ENCODE measurements at regions not wholly inside any gene's neighbourhood (a gene's known extent, or its start where the extent isn't known, plus 50 kb on each side); places are given as distances from the start of the nearest gene placed in this dataset.

DNA sequence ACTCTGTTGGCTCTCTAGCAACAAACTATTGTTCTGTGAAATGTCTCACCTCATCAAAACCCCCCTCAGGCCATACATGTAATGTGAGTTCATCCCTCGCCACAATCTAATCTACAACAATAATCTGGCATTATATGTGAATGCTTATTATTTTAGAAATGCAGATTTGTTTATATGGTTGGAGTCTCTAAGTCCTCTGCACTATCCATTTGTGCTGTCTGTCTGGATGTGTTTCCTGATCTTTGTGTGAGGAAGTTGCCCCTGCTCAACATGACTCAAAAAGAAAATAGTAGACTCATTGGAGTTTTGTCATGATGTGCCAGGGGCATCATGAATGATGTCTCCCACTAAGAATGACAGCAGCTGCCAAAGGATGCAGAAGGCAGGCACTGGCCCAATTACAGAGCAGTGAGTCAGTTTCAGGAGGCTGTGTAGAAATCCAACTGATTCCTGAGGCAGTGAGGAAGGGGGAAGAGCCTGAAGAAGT is 161.6 kb upstream of the PDZRN3 start:
- DNase-seq = no peak
- Mint-ChIP-seq H3K27me3 (peaks cover 1% of the 10 kb centered on the region), H3K27ac (no peak overlapping the region)

DNA sequence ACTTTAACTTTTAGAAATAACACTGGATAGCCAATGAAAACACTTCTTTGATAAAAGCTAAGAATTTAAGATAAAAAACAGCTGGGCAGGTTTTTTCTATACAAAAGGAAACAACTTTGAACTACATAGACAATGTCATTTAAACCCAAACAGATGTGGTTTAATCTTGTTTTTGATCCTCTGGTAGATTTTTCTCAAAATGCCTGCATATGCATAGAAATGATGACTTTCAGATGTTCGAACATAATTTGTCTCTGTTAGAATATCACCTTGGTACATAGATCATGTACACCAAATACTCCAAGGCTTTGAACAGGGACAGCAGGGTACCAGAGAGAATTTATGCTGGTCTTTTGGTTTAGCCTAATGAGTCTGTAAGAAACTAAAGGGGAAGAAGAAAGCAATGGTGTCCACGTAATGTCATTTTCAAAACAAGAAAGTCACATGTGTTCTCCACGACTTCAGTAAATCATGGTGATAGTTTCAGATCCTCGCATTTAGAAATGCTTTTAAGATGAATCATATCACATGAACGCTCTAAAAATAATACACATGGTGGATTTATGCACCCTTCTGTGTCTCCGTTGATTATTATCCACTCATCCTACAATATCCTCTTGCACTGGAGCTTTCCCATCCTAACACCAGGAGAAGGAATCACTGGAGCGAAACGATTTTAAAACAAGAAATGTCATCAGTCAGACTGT is 160.1 kb upstream of the PDZRN3 start:
- ATAC-seq = no peak
- Mint-ChIP-seq H3K4me3 (no peak overlapping the region), H3K36me3 (ENCODE audit: low read depth) (no peaks in the 10 kb centered on the region), H3K4me1 (no peaks in the 10 kb centered on the region), H3K9me3 (peaks cover 7% of the 10 kb centered on the region), H3K27ac (no peak overlapping the region), H3K27me3 (peaks cover 1% of the 10 kb centered on the region)
- no peak for DNase-seq

More for the DNA sequence above, 161.6 kb upstream of the PDZRN3 start:
- peaks cover 7% of the 10 kb centered on the region for H3K9me3 Mint-ChIP-seq
- H3K36me3 Mint-ChIP-seq (ENCODE audit: low read depth) = no peaks in the 10 kb centered on the region
- no peaks in the 10 kb centered on the region for H3K4me1 Mint-ChIP-seq
- no peak for ATAC-seq
- H3K4me3 Mint-ChIP-seq = no peak overlapping the region

DNA sequence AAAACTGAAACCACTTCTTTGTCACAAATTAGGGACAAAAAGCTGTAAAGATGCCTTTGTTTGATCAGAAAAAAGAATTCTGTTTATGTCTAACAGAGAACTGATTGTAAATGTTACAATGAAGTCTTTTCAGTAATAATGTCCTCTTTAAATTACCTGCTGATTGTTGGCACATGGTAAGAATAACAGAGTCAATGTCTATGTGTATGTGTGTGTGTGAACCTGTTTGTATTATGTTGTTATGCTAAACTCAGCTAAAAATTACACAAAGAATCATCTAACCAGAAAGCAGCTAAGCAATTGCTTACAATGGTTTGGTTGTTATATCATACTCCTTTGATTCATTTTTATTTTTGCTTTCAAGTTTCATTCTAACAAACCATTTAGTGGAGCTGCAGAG is 159.1 kb upstream of the PDZRN3 start:
- no peak overlapping the region for H3K4me3 Mint-ChIP-seq
- no peaks in the 10 kb centered on the region for H3K4me1 Mint-ChIP-seq
- ATAC-seq = no peak
- no peaks in the 10 kb centered on the region for H3K36me3 Mint-ChIP-seq (ENCODE audit: low read depth)
- H3K9me3 Mint-ChIP-seq = peaks cover 7% of the 10 kb centered on the region
- H3K27me3 Mint-ChIP-seq = peaks cover 1% of the 10 kb centered on the region
- H3K27ac Mint-ChIP-seq = no peak overlapping the region
- DNase-seq = no peak

DNA sequence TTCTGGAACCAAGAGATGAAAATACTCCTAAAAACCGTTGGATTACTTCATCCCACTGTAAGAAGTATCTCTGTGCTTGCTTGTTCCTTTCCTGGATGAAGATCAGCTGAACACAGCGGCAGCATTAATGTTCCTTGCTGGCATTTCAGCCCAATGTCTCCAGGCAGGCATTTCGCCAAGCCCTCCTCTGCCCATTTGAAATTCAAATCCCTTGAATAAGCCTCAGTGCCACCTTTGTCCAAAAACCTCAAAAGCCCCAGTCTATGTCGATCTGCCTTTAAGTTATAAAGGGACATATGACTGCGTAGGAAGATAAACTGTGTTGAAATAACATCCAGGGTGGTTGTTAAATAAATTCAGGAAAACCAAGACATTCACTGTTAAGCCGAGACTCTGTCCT is 156.8 kb upstream of the PDZRN3 start:
- DNase-seq (no peak), ATAC-seq (no peak)
- no peak overlapping the region for H3K27ac Mint-ChIP-seq
- H3K4me3 Mint-ChIP-seq = no peak overlapping the region
- H3K9me3 Mint-ChIP-seq = peaks cover 7% of the 10 kb centered on the region
- H3K36me3 Mint-ChIP-seq (ENCODE audit: low read depth) = no peaks in the 10 kb centered on the region
- H3K4me1 Mint-ChIP-seq = no peaks in the 10 kb centered on the region
- peaks cover 1% of the 10 kb centered on the region for H3K27me3 Mint-ChIP-seq

DNA sequence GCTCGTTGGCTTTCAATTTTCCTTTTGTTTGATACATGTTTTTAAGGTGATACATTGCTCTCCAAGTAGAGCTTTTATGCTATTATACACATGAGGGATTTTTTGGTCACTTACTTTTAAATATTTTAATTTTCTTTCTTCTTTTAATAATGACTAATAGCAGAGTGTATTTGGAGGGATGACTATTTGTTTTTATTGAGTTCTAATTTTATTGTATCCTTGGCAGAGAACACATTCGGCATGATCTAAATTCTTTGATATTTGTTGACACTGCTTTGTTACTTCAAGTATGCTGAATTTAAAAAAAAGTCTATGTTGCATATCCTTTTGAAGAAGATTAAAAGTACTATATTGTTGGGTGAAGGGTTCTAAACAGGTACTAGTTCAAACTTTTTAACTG is 149.9 kb upstream of the PDZRN3 start:
- Mint-ChIP-seq H3K4me1 (no peaks in the 10 kb centered on the region), H3K9me3 (peaks cover 4% of the 10 kb centered on the region), H3K27ac (no peak overlapping the region), H3K4me3 (no peak overlapping the region), H3K27me3 (no peaks in the 10 kb centered on the region), H3K36me3 (ENCODE audit: low read depth) (no peaks in the 10 kb centered on the region)
- DNase-seq = no peak
- ATAC-seq = no peak

DNA sequence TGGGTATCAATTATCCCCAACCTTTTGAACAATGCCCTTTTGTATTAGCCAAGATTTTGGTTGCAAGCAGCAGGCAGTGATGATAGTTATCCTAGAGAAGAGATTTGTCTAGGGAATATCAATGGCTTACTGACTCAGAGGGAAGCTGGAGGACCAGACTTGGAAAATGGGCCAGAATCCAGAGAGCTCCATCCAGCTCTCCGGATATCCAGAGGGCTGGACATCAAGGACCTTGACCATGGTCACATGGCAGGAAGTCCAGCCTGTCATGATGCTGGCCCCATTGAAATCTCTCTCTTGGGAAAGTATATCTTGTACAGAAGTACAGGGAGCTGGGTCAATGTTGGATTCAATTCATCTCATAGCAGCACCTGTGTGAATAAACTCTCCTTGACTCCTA is 148.5 kb upstream of the PDZRN3 start:
- Mint-ChIP-seq H3K9me3 (peaks cover 4% of the 10 kb centered on the region), H3K27me3 (no peaks in the 10 kb centered on the region), H3K4me3 (no peak overlapping the region), H3K4me1 (no peaks in the 10 kb centered on the region), H3K27ac (no peak overlapping the region), H3K36me3 (ENCODE audit: low read depth) (no peaks in the 10 kb centered on the region)
- DNase-seq (no peak), ATAC-seq (no peak)

DNA sequence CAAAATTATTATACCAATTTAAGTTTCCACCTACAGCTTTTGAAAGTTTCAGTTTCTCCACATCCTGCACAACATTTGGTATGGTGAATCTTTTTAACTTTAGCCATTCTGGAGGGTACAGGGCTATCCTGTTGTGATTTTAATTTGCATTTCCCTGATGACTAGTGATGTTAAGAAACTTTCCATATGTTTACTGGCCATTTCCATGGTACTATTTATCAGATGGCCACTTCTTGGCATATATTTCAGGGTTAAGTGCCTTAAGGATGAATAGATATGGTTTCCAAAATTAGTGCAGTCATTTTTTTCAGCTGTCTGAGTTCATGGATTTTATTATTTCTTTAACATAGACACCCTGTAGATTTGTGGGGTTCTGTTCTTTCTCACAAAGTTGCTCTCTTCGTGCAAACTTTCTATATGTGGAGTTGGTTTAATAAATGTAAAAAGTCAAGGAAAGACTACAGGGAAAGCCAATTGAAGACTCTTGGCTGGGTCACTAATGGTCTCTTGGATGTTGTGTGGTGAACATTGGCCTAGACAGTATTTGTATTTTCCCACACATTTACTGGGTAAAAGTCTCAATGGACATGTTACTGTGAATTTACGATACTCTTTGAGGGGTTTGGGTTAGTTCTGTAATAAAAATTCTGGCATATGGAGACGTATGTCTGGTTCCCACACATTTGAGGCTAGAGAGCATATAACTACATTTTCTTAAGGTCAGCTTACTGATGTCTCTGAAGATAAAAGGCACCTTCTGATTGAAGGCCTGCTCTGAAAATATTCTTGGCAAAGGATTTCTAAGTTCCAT is 147.5 kb upstream of the PDZRN3 start:
- Mint-ChIP-seq H3K27me3 (no peaks in the 10 kb centered on the region), H3K9me3 (peaks cover 4% of the 10 kb centered on the region), H3K4me1 (no peaks in the 10 kb centered on the region), H3K27ac (no peak overlapping the region), H3K4me3 (no peak overlapping the region), H3K36me3 (ENCODE audit: low read depth) (no peaks in the 10 kb centered on the region)
- no peak for DNase-seq
- no peak for ATAC-seq

DNA sequence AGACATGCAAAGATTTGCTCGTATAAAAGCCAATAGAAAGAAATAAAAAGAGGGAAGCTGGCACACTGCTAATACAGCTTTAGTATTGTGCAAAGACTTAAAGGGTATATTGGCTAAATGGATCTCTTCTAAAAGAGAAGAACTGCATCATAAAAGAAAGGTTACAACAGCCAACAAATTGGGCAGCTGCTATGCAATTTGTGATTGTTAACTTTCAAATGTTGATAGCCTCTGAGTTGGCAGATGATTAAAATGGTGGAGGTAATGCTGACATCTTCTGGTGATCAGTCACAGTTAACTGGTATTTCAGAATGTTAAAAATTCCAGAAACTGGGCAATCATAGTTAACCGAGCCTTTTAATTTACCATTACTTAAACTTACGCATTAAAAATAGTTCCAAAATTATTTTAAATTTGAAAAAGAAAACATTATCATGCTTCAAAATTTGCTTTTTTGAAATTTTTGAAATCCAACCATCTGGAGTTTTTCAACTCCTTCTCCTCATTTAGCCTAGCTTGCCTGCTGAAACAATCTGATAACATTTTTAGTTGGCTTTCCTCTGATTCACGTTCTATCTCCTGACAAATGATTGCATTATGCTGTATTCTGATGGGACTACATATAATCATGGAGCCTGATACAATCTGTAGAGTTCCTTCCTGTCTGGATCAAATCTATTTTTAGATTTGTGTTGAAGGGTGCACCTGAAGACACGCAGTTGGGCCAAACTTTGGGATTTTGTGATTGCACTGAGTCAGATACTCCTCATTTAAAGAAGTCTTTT is 144.0 kb upstream of the PDZRN3 start:
- ATAC-seq (no peak), DNase-seq (no peak)
- peaks cover 13% of the 10 kb centered on the region for H3K9me3 Mint-ChIP-seq
- H3K36me3 Mint-ChIP-seq (ENCODE audit: low read depth) = no peaks in the 10 kb centered on the region
- no peaks in the 10 kb centered on the region for H3K27me3 Mint-ChIP-seq
- no peaks in the 10 kb centered on the region for H3K4me1 Mint-ChIP-seq
- H3K27ac Mint-ChIP-seq = no peak overlapping the region
- no peak overlapping the region for H3K4me3 Mint-ChIP-seq

DNA sequence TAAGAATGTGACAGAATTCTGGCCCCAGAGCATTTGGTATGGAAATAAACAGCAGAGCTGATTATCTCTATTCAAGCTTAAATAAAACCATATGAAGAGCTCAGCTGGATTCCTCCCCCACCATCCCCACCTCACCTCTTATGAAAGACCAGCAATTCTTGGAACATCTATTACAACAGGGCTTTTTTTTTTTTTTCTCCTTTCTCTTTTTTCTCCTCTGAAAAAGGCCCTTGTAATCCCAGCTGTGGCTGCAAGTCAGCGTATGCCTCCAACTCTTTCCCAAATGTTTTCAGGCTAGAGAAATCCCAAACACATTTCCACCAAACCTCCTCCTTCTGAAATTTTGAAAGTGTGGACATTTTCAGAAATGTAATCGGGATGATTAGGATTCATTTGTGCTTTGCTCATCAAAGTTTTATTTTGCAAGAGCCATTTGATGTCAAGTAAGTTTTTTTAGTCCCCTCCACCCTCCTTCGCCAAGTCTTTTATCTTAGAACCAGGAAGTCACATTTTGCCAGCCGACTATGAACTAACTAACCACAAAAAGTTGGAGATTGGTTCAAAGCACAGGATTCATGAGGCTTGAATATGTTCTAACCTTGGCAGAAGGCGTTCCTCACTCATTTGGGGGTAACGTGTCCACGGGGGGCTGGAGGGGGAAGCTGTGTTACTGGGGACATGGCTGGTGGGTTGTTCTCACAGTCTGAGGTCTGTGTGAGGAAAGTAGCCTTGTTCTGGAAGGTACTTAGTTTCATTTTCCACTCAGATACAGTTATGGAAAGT is 142.0 kb upstream of the PDZRN3 start:
- no peaks in the 10 kb centered on the region for H3K36me3 Mint-ChIP-seq (ENCODE audit: low read depth)
- no peaks in the 10 kb centered on the region for H3K4me1 Mint-ChIP-seq
- H3K9me3 Mint-ChIP-seq = peaks cover 16% of the 10 kb centered on the region
- no peak overlapping the region for H3K4me3 Mint-ChIP-seq
- ATAC-seq (no peak), DNase-seq (no peak)
- H3K27ac Mint-ChIP-seq = no peak overlapping the region
- no peaks in the 10 kb centered on the region for H3K27me3 Mint-ChIP-seq

DNA sequence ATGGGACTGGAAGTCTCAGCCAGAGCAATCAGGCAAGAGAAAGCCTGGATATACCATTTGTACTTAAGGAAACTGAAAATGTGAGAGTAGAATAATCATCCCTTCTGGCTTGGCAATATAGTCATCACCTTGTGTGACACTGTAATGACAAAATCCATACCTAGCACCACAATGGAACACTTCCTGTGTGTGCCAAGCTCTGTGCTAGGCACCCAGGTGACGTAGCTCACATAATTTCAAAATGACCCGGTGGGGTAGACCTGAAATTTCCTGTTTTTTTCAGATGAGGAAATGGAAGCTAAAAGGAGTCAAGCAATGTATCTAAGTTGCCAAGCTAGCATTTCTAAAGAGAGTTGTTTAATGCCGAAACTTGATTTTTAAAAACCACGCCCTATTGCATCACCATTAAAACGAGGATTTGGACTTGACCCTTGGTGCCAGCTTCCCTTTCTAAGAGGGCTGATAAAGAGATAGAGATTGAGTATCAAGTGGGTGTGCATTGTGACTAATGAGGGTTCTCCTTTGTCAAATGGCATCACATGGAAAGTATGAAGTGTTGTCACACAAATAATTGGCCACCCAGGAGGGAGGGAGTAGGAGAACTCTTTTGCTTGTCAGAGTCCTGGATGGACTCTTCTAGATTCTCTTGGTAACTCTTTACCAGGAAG is 141.3 kb upstream of the PDZRN3 start:
- H3K36me3 Mint-ChIP-seq (ENCODE audit: low read depth) = no peaks in the 10 kb centered on the region
- no peak for ATAC-seq
- H3K9me3 Mint-ChIP-seq = peaks cover 16% of the 10 kb centered on the region
- no peaks in the 10 kb centered on the region for H3K4me1 Mint-ChIP-seq
- H3K27me3 Mint-ChIP-seq = no peaks in the 10 kb centered on the region
- no peak for DNase-seq
- no peak overlapping the region for H3K4me3 Mint-ChIP-seq
- no peak overlapping the region for H3K27ac Mint-ChIP-seq

DNA sequence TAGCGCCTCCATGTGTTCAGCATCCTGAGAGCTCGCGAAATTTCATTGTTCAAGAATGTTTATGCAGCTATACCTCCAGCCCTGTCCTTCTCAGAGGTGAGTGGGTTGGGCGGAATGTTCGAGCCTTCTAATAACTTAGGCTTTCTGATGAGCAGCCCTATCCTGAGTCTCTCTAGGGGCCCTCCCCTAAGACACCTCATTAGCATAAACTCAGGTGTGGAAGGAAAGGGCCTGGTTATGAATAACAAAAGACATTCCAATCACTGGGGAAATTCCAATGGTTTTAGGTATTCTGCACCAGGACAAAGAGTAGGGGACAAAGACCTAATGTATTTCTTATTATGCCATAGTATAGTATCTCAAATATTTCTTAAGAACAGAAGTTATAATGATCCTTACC is 138.1 kb upstream of the PDZRN3 start:
- ATAC-seq (no peak), DNase-seq (no peak)
- Mint-ChIP-seq H3K9me3 (peaks cover 12% of the 10 kb centered on the region), H3K4me3 (no peak overlapping the region), H3K4me1 (no peaks in the 10 kb centered on the region), H3K36me3 (ENCODE audit: low read depth) (no peaks in the 10 kb centered on the region), H3K27me3 (no peaks in the 10 kb centered on the region), H3K27ac (no peak overlapping the region)

DNA sequence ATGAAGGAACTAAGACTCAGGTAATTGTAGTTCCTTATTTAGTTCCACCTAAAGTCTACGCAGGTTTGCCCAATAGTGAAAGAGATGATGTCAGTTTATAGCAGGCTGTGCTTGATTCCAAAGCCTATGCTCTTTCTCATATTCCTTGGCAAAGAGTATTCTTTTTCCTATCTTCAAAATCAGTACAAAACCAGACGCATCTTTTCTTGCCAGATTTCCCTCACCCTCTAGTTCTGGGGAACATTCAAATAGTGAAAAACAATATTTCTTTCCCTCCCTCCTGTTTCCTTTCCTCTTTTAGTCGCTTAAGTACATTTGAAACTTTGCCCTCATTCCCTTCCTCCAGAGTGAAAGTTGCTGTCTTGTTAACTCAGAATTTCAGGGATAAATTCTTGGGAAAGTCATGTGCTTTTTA is 134.6 kb upstream of the PDZRN3 start:
- ATAC-seq (no peak), DNase-seq (no peak)
- Mint-ChIP-seq H3K4me1 (no peaks in the 10 kb centered on the region), H3K9me3 (peaks cover 3% of the 10 kb centered on the region), H3K36me3 (ENCODE audit: low read depth) (no peaks in the 10 kb centered on the region), H3K4me3 (no peak overlapping the region), H3K27ac (no peak overlapping the region), H3K27me3 (no peaks in the 10 kb centered on the region)

DNA sequence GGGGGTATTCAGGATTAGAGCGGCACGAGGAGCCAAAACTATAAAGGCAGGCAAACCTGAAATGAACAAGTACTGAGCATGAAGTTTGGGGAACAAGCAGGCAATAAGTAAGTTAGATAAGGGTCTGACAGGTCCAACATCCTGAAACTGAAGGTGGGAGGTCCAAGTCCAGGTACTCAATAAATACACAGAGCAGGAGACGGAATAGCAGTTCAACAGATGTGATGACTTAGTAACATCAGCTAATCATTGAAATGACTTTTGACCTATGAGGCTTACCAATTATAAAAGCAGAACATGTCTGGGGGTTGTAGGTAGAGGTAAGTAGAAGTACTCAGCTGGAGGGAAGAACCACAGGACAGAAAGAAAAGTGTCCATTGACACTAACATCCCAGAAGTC is 132.8 kb upstream of the PDZRN3 start:
- H3K27me3 Mint-ChIP-seq = no peaks in the 10 kb centered on the region
- H3K27ac Mint-ChIP-seq = no peak overlapping the region
- H3K9me3 Mint-ChIP-seq = no peaks in the 10 kb centered on the region
- H3K4me3 Mint-ChIP-seq = no peak overlapping the region
- ATAC-seq = no peak
- H3K4me1 Mint-ChIP-seq = no peaks in the 10 kb centered on the region
- no peaks in the 10 kb centered on the region for H3K36me3 Mint-ChIP-seq (ENCODE audit: low read depth)
- no peak for DNase-seq

DNA sequence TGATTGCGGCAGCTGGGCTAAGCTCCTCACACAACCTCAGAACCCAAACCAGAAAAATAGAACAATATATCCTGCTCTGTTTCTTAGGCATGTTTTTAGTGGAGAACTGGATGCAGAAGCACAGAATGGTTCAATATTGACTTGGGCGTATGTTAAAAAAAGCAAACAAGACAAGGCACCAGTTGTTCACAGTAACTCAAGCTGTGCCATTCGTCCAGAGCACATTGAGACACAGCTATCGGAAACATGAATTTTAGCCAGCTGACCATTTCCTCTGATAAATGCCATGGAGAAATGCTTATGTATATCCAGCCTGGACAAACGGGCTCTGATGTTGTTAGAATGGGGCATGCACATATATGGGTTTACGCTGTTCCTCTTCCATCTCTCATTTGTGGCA is 129.2 kb upstream of the PDZRN3 start:
- no peaks in the 10 kb centered on the region for H3K36me3 Mint-ChIP-seq (ENCODE audit: low read depth)
- ATAC-seq = no peak
- no peaks in the 10 kb centered on the region for H3K4me1 Mint-ChIP-seq
- no peak overlapping the region for H3K4me3 Mint-ChIP-seq
- H3K27ac Mint-ChIP-seq = no peak overlapping the region
- peaks cover 9% of the 10 kb centered on the region for H3K9me3 Mint-ChIP-seq
- no peak for DNase-seq
- H3K27me3 Mint-ChIP-seq = no peaks in the 10 kb centered on the region
